H1 (cell line): ENCODE measurements at regions not wholly inside any gene's neighbourhood (a gene's known extent, or its start where the extent isn't known, plus 50 kb on each side); places are given as distances from the start of the nearest gene placed in this dataset.

Experiments
- CTCF ChIA-PET: fragments of 300-600 bp; sonication (Branson Sonifier 250); formaldehyde crosslinking; loops from one replicate; lab custom pipeline; 2021; ENCODE audit not compliant: partially characterized antibody; lab: Charles Lee
- POLR2A ChIA-PET: fragments of 300-600 bp; sonication (Branson Sonifier 250); formaldehyde crosslinking; loops from one replicate; lab custom pipeline; 2021; ENCODE audit warnings: inconsistent platforms; ENCODE audit not compliant: partially characterized antibody; lab: Charles Lee
- DNase-seq, 2 experiments: peaks; one replicate each; pipeline versions ENCODE4 v3.0.0 to v3.0.0-alpha.2; 2010 to 2022; ENCODE audit warnings: low spot score in 2 of 2, low read depth in 1 of 2, mixed read lengths in 1 of 2
- FAIRE-seq: peaks from 2 replicates; lab custom pipeline; 2011; peaks lifted over from hg19 to GRCh38; lab: Jason Lieb, UNC
- H2AFZ ChIP-seq: 2 replicates; pipeline ENCODE4 v1.8.1; 2012; ENCODE audit warnings: low read length, inconsistent platforms
- H2AK5ac ChIP-seq: 2 replicates; pipeline ENCODE4 v1.6.1; 2013; ENCODE audit warnings: low read depth, low read length
- H2BK120ac ChIP-seq: replicated peaks from 2 replicates; pipeline ENCODE3; 2013; ENCODE audit warnings: low read depth, low read length, inconsistent platforms
- H2BK12ac ChIP-seq: 2 replicates; pipeline ENCODE4 v1.6.1; 2013; ENCODE audit warnings: low read depth, low read length
- H2BK15ac ChIP-seq: 2 replicates; pipeline ENCODE4 v1.6.1; 2013; ENCODE audit warnings: low read length
- H2BK20ac ChIP-seq: 2 replicates; pipeline ENCODE4 v1.6.1; 2013; ENCODE audit warnings: low read length
- H2BK5ac ChIP-seq: 2 replicates; pipeline ENCODE4 v1.6.1; 2013; ENCODE audit warnings: low read depth, low read length
- H3K14ac ChIP-seq: 2 replicates; pipeline ENCODE4 v1.6.1; 2013; ENCODE audit warnings: inconsistent platforms; ENCODE audit not compliant: insufficient read length
- H3K18ac ChIP-seq: 2 replicates; pipeline ENCODE4 v1.6.1; 2013; ENCODE audit warnings: low read length; ENCODE audit errors: extremely low read depth
- H3K23ac ChIP-seq: 2 replicates; pipeline ENCODE4 v1.6.1; 2013; ENCODE audit warnings: inconsistent platforms; ENCODE audit not compliant: insufficient read length
- H3K23me2 ChIP-seq: 2 replicates; pipeline ENCODE4 v1.6.1; 2013; ENCODE audit warnings: low read depth, low read length
- H3K27ac ChIP-seq: 2 replicates; pipeline ENCODE4 v1.6.1; 2011; ENCODE audit warnings: low read depth, low read length, inconsistent platforms
- H3K27me3 ChIP-seq, 4 experiments: replicated peaks in 1 of 4; 1 replicate in 1 of 4; 2 replicates in 3 of 4; pipeline versions ENCODE4 v1.6.1 to v1.8.1; 2011 to 2013; ENCODE audit warnings: low read length in 3 of 4, mild to moderate bottlenecking in 3 of 4, inconsistent platforms in 2 of 4, mixed read lengths in 2 of 4, moderate library complexity in 1 of 4; ENCODE audit not compliant: control insufficient read depth in 3 of 4, insufficient read depth in 3 of 4; ENCODE audit errors: extremely low read depth in 1 of 4
- H3K36me3 ChIP-seq, 4 experiments: 2 replicates each; pipeline versions ENCODE4 v1.6.1 to v1.8.1; 2011 to 2013; ENCODE audit warnings: mild to moderate bottlenecking in 4 of 4, low read length in 3 of 4, moderate library complexity in 2 of 4, control low read depth in 1 of 4, inconsistent platforms in 1 of 4; ENCODE audit not compliant: insufficient read depth in 4 of 4, control insufficient read depth in 2 of 4
- H3K4ac ChIP-seq: replicated peaks from 2 replicates; pipeline ENCODE3; 2013; ENCODE audit warnings: low read length, low read depth, mixed read lengths, inconsistent platforms; ENCODE audit not compliant: insufficient read length
- H3K4me1 ChIP-seq, 4 experiments: replicated peaks in 1 of 4; 1 replicate in 1 of 4; 2 replicates in 3 of 4; pipeline versions ENCODE4 v1.6.1 to v1.8.1; 2011 to 2013; ENCODE audit warnings: low read length in 3 of 4, inconsistent platforms in 2 of 4, mixed read lengths in 1 of 4; ENCODE audit not compliant: insufficient read depth in 4 of 4, control insufficient read depth in 3 of 4
- H3K4me2 ChIP-seq, 2 experiments: 2 replicates each; pipeline versions ENCODE4 v1.6.1 to v1.8.1; 2011 to 2013; ENCODE audit warnings: low read depth in 2 of 2, low read length in 2 of 2, control low read depth in 1 of 2, inconsistent platforms in 1 of 2, mild to moderate bottlenecking in 1 of 2; ENCODE audit not compliant: insufficient read depth in 1 of 2
- H3K4me3 ChIP-seq, 4 experiments: fragments of 200-600, 300-600 bp in 1 of 4; sonication (generic), shearing (Covaris generic), sonication (Bioruptor Twin) in 1 of 4; 2 replicates each; pipeline versions ENCODE4 v1.5.1 to v1.8.1; 2011 to 2016; ENCODE audit warnings: low read length in 4 of 4, low read depth in 3 of 4, control low read depth in 2 of 4, inconsistent platforms in 2 of 4, mild to moderate bottlenecking in 2 of 4, mixed read lengths in 1 of 4, moderate library complexity in 1 of 4; ENCODE audit not compliant: insufficient read depth in 2 of 4; ENCODE audit errors: extremely low read depth in 1 of 4
- H3K56ac ChIP-seq: replicated peaks from 2 replicates; pipeline ENCODE3; 2013; ENCODE audit warnings: low read depth, mild to moderate bottlenecking, mixed read lengths, low read length, inconsistent platforms; ENCODE audit not compliant: insufficient read length
- H3K79me1 ChIP-seq: 2 replicates; pipeline ENCODE4 v1.6.1; 2013; ENCODE audit warnings: low read depth, low read length, control low read depth
- H3K79me2 ChIP-seq, 2 experiments: 2 replicates each; pipeline versions ENCODE4 v1.6.1 to v1.8.1; 2012 to 2013; ENCODE audit warnings: low read length in 2 of 2, mild to moderate bottlenecking in 2 of 2, inconsistent platforms in 1 of 2; ENCODE audit not compliant: insufficient read depth in 2 of 2, control insufficient read depth in 1 of 2
- H3K9ac ChIP-seq, 4 experiments: replicated peaks in 1 of 4; 1 replicate in 1 of 4; 2 replicates in 3 of 4; pipeline versions ENCODE4 v1.6.1 to v1.8.1; 2011 to 2013; ENCODE audit warnings: low read depth in 3 of 4, low read length in 3 of 4, control low read depth in 2 of 4, mild to moderate bottlenecking in 2 of 4, moderate library complexity in 2 of 4, inconsistent platforms in 1 of 4; ENCODE audit errors: extremely low read depth in 1 of 4
- H3K9me3 ChIP-seq, 2 experiments: 2 replicates each; pipeline versions ENCODE4 v1.6.1 to v1.8.1; 2012 to 2013; ENCODE audit warnings: mild to moderate bottlenecking in 2 of 2, moderate library complexity in 2 of 2, control low read depth in 1 of 2, inconsistent platforms in 1 of 2, low read depth in 1 of 2, low read length in 1 of 2, mixed read lengths in 1 of 2; ENCODE audit not compliant: insufficient read depth in 2 of 2
- H4K20me1 ChIP-seq, 2 experiments: replicated peaks in 1 of 2; 2 replicates each; pipeline versions ENCODE3 to v1.8.1; 2011 to 2013; ENCODE audit warnings: inconsistent platforms in 2 of 2, low read length in 2 of 2, mild to moderate bottlenecking in 1 of 2; ENCODE audit not compliant: insufficient read depth in 2 of 2, control insufficient read depth in 1 of 2
- H4K5ac ChIP-seq: 2 replicates; pipeline ENCODE4 v1.6.1; 2013; ENCODE audit warnings: low read length, low read depth, mixed read lengths, inconsistent platforms; ENCODE audit not compliant: insufficient read length
- H4K8ac ChIP-seq: 2 replicates; pipeline ENCODE4 v1.8.0; 2013; ENCODE audit warnings: mild to moderate bottlenecking, moderate library complexity, low read length, inconsistent platforms; ENCODE audit not compliant: insufficient read depth; ENCODE audit errors: extremely low read depth
- H4K91ac ChIP-seq: replicated peaks from 2 replicates; pipeline ENCODE3; 2013; ENCODE audit warnings: low read length, mixed read lengths, inconsistent platforms; ENCODE audit not compliant: insufficient read length
- BCL11A ChIP-seq, 2 experiments: IDR thresholded peaks; one replicate each; pipeline ENCODE4 v1.6.1; 2011; ENCODE audit warnings: low read depth in 2 of 2, low read length in 2 of 2, mild to moderate bottlenecking in 2 of 2
- BRCA1 ChIP-seq: IDR thresholded peaks from 2 replicates; pipeline ENCODE4 v1.6.1; 2012; ENCODE audit warnings: low read depth, low read length, improper control_type of control experiment
- CTBP2 ChIP-seq: IDR thresholded peaks from 2 replicates; pipeline ENCODE4 v1.7.0; 2011; ENCODE audit warnings: borderline replicate concordance, mild to moderate bottlenecking, moderate library complexity, mixed read lengths, low read length; ENCODE audit not compliant: insufficient read depth, insufficient read length
- EP300 ChIP-seq, 2 experiments: IDR thresholded peaks; 1 replicate in 1 of 2; 2 replicates in 1 of 2; pipeline ENCODE4 v1.6.1; 2011 to 2012; ENCODE audit warnings: low read depth in 2 of 2, low read length in 2 of 2, mild to moderate bottlenecking in 2 of 2, borderline replicate concordance in 1 of 2, inconsistent platforms in 1 of 2, moderate library complexity in 1 of 2
- GTF2F1 ChIP-seq: IDR thresholded peaks from 2 replicates; pipeline ENCODE4 v1.6.1; 2012; ENCODE audit warnings: low read depth, low read length, improper control_type of control experiment, borderline replicate concordance
- RXRA ChIP-seq: IDR thresholded peaks from 2 replicates; pipeline ENCODE4 v1.6.1; 2011; ENCODE audit warnings: low read depth, mild to moderate bottlenecking, low read length, moderate library complexity; ENCODE audit not compliant: insufficient read depth
- SP1 ChIP-seq: IDR thresholded peaks from 2 replicates; pipeline ENCODE4 v1.6.1; 2011; ENCODE audit warnings: low read depth, low read length
- TAF7 ChIP-seq: optimal IDR thresholded peaks from 2 replicates; pipeline ENCODE3; 2011; ENCODE audit warnings: low read depth, mild to moderate bottlenecking, inconsistent platforms, low read length, moderate library complexity, borderline replicate concordance
- TEAD4 ChIP-seq: IDR thresholded peaks from 2 replicates; pipeline ENCODE4 v1.6.1; 2012; ENCODE audit warnings: low read depth, low read length, inconsistent platforms, mixed read lengths
- YY1 ChIP-seq: IDR thresholded peaks from 2 replicates; pipeline ENCODE4 v1.6.1; 2011; ENCODE audit warnings: low read depth, mild to moderate bottlenecking, low read length
- WGBS, 2 experiments: shearing (Covaris generic) in 1 of 2; methylation state at CpG; one replicate each; pipeline versions ENCODE4 v1.1.6 to v1.1.7; 2013 to 2015; ENCODE audit warnings: low lambda C conversion rate in 2 of 2, mixed read lengths in 2 of 2, inconsistent platforms in 1 of 2, low coverage in 1 of 2, missing lambda C conversion rate in 1 of 2; ENCODE audit not compliant: insufficient replicate concordance in 2 of 2, insufficient coverage in 1 of 2, insufficient read length in 1 of 2; ENCODE audit errors: extremely low coverage in 1 of 2, missing lambda C conversion rate in 1 of 2; 5-methylcytosine and 5-hydroxymethylcytosine counted together
- TF ChIP-seq, protein P1 (sequence below): IDR thresholded peaks from 2 replicates; pipeline ENCODE4 v1.6.1; 2012; ENCODE audit warnings: inconsistent platforms
- TF ChIP-seq, protein P2 (sequence below), 3 experiments: IDR thresholded peaks; 1 replicate in 2 of 3; 2 replicates in 1 of 3; pipeline versions ENCODE4 v1.5.1 to v1.6.1; 2011; ENCODE audit warnings: low read length in 3 of 3, mild to moderate bottlenecking in 3 of 3, inconsistent platforms in 2 of 3, low read depth in 1 of 3, moderate library complexity in 1 of 3; ENCODE audit not compliant: insufficient read depth in 1 of 3; ENCODE audit errors: control extremely low read depth in 1 of 3

DNA sequence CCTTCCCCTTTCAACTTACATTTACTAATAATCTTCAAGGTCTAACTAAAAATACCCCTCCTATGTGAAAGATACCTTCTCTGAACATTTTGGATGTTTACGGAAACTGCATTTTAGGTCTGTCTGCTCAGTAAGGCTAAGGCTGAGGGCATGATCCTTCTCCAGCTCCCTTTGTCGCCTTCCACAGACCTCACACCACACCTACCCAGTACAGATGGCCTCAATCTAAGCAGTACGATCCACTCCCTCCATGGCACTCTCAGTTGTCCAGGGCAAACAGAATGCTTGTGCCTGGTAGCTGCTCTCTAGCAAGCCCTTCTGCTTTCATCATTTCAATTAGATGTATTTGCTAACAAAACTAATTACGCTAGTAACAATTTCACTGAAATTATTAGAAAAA lies 178.3 kb downstream of the CNTN3 start:
- no peaks in the 10 kb centered on the region for H4K20me1 ChIP-seq
- H3K23me2 ChIP-seq = no peaks in the 10 kb centered on the region
- no peak for DNase-seq
- H3K9ac ChIP-seq = no peak overlapping the region
- no peaks in the 10 kb centered on the region for H3K27me3 ChIP-seq
- H2BK15ac ChIP-seq = no peak overlapping the region
- POLR2A ChIA-PET = no interaction called here
- no peak overlapping the region for H3K23ac ChIP-seq
- no peaks in the 10 kb centered on the region for H3K79me1 ChIP-seq
- H2BK20ac ChIP-seq = no peak overlapping the region
- no peak overlapping the region for H2BK5ac ChIP-seq
- no peak overlapping the region for H2AK5ac ChIP-seq
- H3K4me2 ChIP-seq = no peak overlapping the region
- H3K9me3 ChIP-seq = no peaks in the 10 kb centered on the region
- H3K79me2 ChIP-seq = no peaks in the 10 kb centered on the region
- H3K4me3 ChIP-seq = no peak overlapping the region
- H3K14ac ChIP-seq = no peak overlapping the region
- H2BK12ac ChIP-seq = no peak overlapping the region
- FAIRE-seq = no peak
- no peak overlapping the region for H3K4ac ChIP-seq
- H2BK120ac ChIP-seq = no peak overlapping the region
- CTCF ChIA-PET = no interaction called here
- H2AFZ ChIP-seq = no peak overlapping the region; the same call in 1 of the 2 replicates
- H3K27ac ChIP-seq = no peak overlapping the region
- no peak overlapping the region for H3K18ac ChIP-seq
- no peaks in the 10 kb centered on the region for H3K36me3 ChIP-seq
- no peak overlapping the region for H3K56ac ChIP-seq
- H4K5ac ChIP-seq = no peak overlapping the region
- no peak overlapping the region for H4K91ac ChIP-seq
- no peaks in the 10 kb centered on the region for H3K4me1 ChIP-seq
- 88% methylated on average over 4 of the region's 4 CpGs; no CpG with 5 or more reads in 1 of the 2 experiments for WGBS, 2 experiments
- no peak overlapping the region for H4K8ac ChIP-seq
- TF ChIP-seq RXRA (no peak), CTBP2 (no peak), BCL11A (IDR thresholded peaks at IDR 0.05; ENCODE audit: low read depth in 2 of 2, low read length in 2 of 2) (no peak), EP300 (IDR thresholded peaks at IDR 0.05; ENCODE audit: borderline replicate concordance in 1 of 2, low read depth in 2 of 2, low read length in 2 of 2) (no peak), TEAD4 (no peak), SP1 (no peak), YY1 (no peak), TAF7 (no peak), BRCA1 (no peak), GTF2F1 (no peak)
- TF ChIP-seq, protein P1, sequence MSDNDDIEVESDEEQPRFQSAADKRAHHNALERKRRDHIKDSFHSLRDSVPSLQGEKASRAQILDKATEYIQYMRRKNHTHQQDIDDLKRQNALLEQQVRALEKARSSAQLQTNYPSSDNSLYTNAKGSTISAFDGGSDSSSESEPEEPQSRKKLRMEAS = no peak
- TF ChIP-seq, protein P2, sequence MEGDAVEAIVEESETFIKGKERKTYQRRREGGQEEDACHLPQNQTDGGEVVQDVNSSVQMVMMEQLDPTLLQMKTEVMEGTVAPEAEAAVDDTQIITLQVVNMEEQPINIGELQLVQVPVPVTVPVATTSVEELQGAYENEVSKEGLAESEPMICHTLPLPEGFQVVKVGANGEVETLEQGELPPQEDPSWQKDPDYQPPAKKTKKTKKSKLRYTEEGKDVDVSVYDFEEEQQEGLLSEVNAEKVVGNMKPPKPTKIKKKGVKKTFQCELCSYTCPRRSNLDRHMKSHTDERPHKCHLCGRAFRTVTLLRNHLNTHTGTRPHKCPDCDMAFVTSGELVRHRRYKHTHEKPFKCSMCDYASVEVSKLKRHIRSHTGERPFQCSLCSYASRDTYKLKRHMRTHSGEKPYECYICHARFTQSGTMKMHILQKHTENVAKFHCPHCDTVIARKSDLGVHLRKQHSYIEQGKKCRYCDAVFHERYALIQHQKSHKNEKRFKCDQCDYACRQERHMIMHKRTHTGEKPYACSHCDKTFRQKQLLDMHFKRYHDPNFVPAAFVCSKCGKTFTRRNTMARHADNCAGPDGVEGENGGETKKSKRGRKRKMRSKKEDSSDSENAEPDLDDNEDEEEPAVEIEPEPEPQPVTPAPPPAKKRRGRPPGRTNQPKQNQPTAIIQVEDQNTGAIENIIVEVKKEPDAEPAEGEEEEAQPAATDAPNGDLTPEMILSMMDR (IDR thresholded peaks at IDR 0.05; ENCODE audit: control extremely low read depth in 1 of 3, insufficient read depth in 1 of 3, low read depth in 1 of 3, low read length in 3 of 3) = no peak
